ACC112 (cell line): ENCODE measurements at regions not wholly inside any gene's neighbourhood (a gene's known extent, or its start where the extent isn't known, plus 50 kb on each side); places are given as distances from the start of the nearest gene placed in this dataset.
"Not testable (repeated sequence)": the region's sequence is repeated elsewhere in the genome, so short reads cannot be mapped to it uniquely, and the experiment has no call there.

ENCODE experiments used
- H2AFZ ChIP-seq: fragments of 200-600 bp; sonication (generic); one replicate; pipeline ENCODE4 v1.6.0; 2017; ENCODE audit warnings: antibody characterized with exemption, low read length; ENCODE audit not compliant: unreplicated experiment
- H3K27ac ChIP-seq: fragments of 200-600 bp; sonication (generic); 2 replicates; pipeline ENCODE4 v1.5.1; 2014; ENCODE audit warnings: low read depth, mild to moderate bottlenecking, antibody characterized with exemption, low read length, moderate library complexity
- H3K27me3 ChIP-seq: fragments of 200-600 bp; sonication (generic); 2 replicates; pipeline ENCODE4 v1.6.1; 2014; ENCODE audit warnings: mild to moderate bottlenecking, antibody characterized with exemption, low read length, moderate library complexity, mixed read lengths; ENCODE audit not compliant: insufficient read depth
- H3K36me3 ChIP-seq: fragments of 200-600 bp; sonication (generic); 2 replicates; pipeline ENCODE4 v1.6.1; 2016; ENCODE audit warnings: mild to moderate bottlenecking, antibody characterized with exemption, low read length, moderate library complexity, mixed read lengths; ENCODE audit not compliant: insufficient read depth
- H3K4me1 ChIP-seq: fragments of 200-600 bp; sonication (generic); one replicate; pipeline ENCODE4 v1.6.1; 2016; ENCODE audit warnings: low read length, mixed read lengths; ENCODE audit not compliant: insufficient read depth, unreplicated experiment, control insufficient read depth
- H3K4me3 ChIP-seq: fragments of 200-600 bp; sonication (generic); 2 replicates; pipeline ENCODE4 v1.5.1; 2014; ENCODE audit warnings: mild to moderate bottlenecking, low read depth, low read length
- H3K79me2 ChIP-seq: fragments of 200-600 bp; sonication (generic); one replicate; pipeline ENCODE4 v1.6.0; 2016; ENCODE audit warnings: low read length; ENCODE audit not compliant: control insufficient read depth, unreplicated experiment, insufficient read depth

- no peak overlapping the region for H3K27ac ChIP-seq
- no peak overlapping the region for H3K4me3 ChIP-seq
- peaks cover 19% of the 10 kb centered on the region for H3K4me1 ChIP-seq
- H2AFZ ChIP-seq = no peak overlapping the region
- H3K36me3 ChIP-seq = no peaks in the 10 kb centered on the region
- H3K27me3 ChIP-seq = no peaks in the 10 kb centered on the region
- H3K79me2 ChIP-seq = no peaks in the 10 kb centered on the region
Observed at GRCh38 chr2:122338000-122338399, 582.5 kb downstream of the TSN start.

GRCh38 chr2:122340246-122340645 lies 584.8 kb downstream of the TSN start:
- Histone ChIP-seq H3K4me3 (no peak overlapping the region), H3K27me3 (no peaks in the 10 kb centered on the region), H2AFZ (no peak overlapping the region), H3K79me2 (no peaks in the 10 kb centered on the region), H3K36me3 (no peaks in the 10 kb centered on the region), H3K4me1 (peaks cover 19% of the 10 kb centered on the region), H3K27ac (peak overlapping the region; percentile 88)

- no peaks in the 10 kb centered on the region for H3K27me3 ChIP-seq
- 0 out of 2 replicates have a peak overlapping the region, but pooled peaks have one; percentile 7 for H3K4me3 ChIP-seq
- H3K79me2 ChIP-seq = no peaks in the 10 kb centered on the region
- no peak overlapping the region for H2AFZ ChIP-seq
- peak overlapping the region; percentile 88 for H3K27ac ChIP-seq
- no peaks in the 10 kb centered on the region for H3K36me3 ChIP-seq
- peaks cover 19% of the 10 kb centered on the region for H3K4me1 ChIP-seq
Observed at GRCh38 chr2:122341007-122341406, 585.6 kb downstream of the TSN start.

DNA sequence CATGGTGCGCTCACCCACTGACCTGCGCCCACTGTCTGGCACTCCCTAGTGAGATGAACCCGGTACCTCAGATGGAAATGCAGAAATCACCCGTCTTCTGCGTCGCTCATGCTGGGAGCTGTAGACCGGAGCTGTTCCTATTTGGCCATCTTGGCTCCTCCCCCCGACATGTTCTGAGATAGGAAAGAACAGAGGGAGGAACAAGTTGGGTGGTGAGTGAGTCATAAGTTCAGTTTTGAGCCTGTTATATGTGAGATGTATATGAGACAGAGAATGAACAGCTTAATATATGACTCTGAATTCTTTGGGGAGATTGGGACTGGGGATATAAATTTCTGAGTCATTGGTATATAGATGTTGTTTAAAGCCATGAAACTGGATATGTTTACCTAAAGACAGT lies 596.7 kb downstream of the TSN start:
- not testable (repeated sequence) for H3K4me3 ChIP-seq, H3K4me1 ChIP-seq, H2AFZ ChIP-seq, H3K27me3 ChIP-seq, H3K36me3 ChIP-seq, H3K27ac ChIP-seq, H3K79me2 ChIP-seq

DNA sequence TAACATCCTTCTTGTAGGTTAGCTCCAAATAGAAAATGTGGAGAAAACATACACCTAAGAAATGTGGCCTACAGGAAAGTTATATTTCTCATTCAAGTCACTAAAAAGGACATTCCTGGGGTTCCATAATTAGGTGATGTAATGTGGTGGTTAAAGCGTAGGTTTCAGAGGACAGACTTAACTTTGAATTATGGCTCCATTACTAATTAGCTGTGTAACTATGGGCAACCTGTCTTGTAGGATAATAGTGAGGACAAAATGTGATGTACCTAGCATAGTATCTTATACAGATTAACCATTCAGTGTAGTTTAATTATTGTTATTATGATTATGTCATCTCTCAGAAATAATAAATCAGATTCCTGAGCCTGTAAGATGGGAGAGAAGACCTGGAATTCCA lies 602.5 kb downstream of the TSN start:
- no peaks in the 10 kb centered on the region for H3K79me2 ChIP-seq
- H3K36me3 ChIP-seq = no peaks in the 10 kb centered on the region

DNA sequence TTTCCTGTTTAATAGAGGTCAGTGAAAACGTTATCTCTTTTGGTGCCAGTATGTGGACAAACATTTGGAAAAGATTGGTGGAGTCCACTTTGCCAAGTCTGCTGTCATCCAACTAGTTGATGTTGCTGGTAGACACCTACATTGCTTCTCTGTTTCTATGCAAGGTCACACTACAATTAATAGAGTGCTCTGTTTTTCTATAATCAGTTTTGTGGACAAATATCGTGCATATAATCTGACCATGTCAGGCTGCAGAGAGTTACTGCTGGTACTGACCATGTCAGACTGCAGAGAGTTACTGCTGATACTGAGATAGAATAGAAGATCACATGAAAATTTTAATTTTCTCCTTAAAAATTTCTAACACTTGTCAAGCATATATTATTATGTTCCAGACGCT lies 603.3 kb downstream of the TSN start:
- H3K4me1 ChIP-seq = no peaks in the 10 kb centered on the region

More for the DNA sequence above, 602.5 kb downstream of the TSN start:
- H2AFZ ChIP-seq = no peak overlapping the region
- H3K27me3 ChIP-seq = no peaks in the 10 kb centered on the region
- H3K4me3 ChIP-seq = no peak overlapping the region
- H3K4me1 ChIP-seq = no peaks in the 10 kb centered on the region
- H3K27ac ChIP-seq = no peak overlapping the region

GRCh38 chr2:122363885-122364284 lies 608.4 kb downstream of the TSN start:
- no peak overlapping the region for H3K4me3 ChIP-seq
- no peaks in the 10 kb centered on the region for H3K79me2 ChIP-seq
- H2AFZ ChIP-seq = no peak overlapping the region
- no peak overlapping the region for H3K27ac ChIP-seq
- H3K27me3 ChIP-seq = no peaks in the 10 kb centered on the region
- H3K36me3 ChIP-seq = no peaks in the 10 kb centered on the region
- no peaks in the 10 kb centered on the region for H3K4me1 ChIP-seq

More for the DNA sequence above, 603.3 kb downstream of the TSN start:
- Histone ChIP-seq H3K36me3 (no peaks in the 10 kb centered on the region), H3K79me2 (no peaks in the 10 kb centered on the region), H3K4me3 (no peak overlapping the region), H3K27me3 (no peaks in the 10 kb centered on the region), H3K27ac (no peak overlapping the region), H2AFZ (no peak overlapping the region)

DNA sequence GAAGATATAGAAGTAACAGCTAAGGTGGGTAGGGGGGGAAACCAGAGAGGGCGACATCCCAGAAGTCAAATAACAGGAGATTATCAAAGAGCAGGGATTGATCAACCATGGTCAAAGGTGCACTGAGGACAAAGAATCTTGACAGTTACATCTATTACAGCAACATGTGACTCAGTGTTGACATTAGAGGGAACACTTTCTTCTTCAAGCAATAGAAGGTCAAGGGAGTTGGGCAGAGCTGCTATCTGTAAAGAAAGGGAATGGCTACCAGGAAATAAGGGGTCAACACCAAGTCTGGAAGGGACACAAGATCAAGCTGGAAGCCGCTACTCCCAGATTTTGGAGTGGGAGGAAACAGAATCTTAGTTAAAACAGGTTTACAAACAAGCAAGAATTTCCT lies 611.0 kb downstream of the TSN start:
- Histone ChIP-seq H2AFZ (no peak overlapping the region), H3K36me3 (no peaks in the 10 kb centered on the region), H3K4me3 (no peak overlapping the region), H3K27me3 (no peaks in the 10 kb centered on the region), H3K79me2 (no peaks in the 10 kb centered on the region), H3K27ac (no peak overlapping the region), H3K4me1 (no peaks in the 10 kb centered on the region)

DNA sequence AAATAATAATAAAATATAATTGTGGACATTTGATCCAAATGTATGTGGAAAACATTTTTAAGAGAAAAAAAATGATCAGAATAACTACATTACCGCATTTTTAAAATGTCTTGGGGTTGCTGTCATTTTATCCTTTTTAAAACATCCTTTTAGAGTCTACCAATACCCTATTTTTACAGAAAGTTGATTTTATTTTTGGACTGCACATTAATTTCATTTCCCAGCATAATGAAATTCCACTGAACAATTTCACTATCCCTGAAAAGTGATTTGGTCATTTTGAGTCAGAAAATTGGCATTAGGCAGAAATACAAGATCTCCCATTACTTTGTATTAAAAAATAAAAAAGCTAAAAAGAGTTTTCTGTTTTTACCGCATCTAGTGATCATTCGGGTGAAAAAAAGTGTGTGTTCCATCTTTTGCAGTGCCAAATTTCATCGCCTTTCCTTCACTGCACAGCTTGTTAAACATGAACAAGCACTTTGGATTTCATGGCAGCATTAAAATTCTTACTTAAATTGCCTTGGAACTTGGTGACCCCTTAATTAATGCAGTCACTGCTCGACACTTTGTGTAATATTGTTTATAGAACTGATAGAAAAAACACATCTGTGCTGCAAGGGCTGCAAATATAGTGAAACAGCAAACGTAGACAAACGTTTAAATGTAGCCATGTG lies 611.7 kb downstream of the TSN start:
- Histone ChIP-seq H3K4me3 (no peak overlapping the region), H2AFZ (no peak overlapping the region), H3K36me3 (no peaks in the 10 kb centered on the region), H3K4me1 (no peaks in the 10 kb centered on the region), H3K27me3 (no peaks in the 10 kb centered on the region), H3K27ac (no peak overlapping the region), H3K79me2 (no peaks in the 10 kb centered on the region)

GRCh38 chr2:122367646-122368010 lies 612.2 kb downstream of the TSN start:
- H3K27ac ChIP-seq = no peak overlapping the region
- H3K4me3 ChIP-seq = no peak overlapping the region
- no peaks in the 10 kb centered on the region for H3K36me3 ChIP-seq
- H2AFZ ChIP-seq = no peak overlapping the region
- H3K79me2 ChIP-seq = no peaks in the 10 kb centered on the region
- H3K27me3 ChIP-seq = no peaks in the 10 kb centered on the region
- H3K4me1 ChIP-seq = no peaks in the 10 kb centered on the region

DNA sequence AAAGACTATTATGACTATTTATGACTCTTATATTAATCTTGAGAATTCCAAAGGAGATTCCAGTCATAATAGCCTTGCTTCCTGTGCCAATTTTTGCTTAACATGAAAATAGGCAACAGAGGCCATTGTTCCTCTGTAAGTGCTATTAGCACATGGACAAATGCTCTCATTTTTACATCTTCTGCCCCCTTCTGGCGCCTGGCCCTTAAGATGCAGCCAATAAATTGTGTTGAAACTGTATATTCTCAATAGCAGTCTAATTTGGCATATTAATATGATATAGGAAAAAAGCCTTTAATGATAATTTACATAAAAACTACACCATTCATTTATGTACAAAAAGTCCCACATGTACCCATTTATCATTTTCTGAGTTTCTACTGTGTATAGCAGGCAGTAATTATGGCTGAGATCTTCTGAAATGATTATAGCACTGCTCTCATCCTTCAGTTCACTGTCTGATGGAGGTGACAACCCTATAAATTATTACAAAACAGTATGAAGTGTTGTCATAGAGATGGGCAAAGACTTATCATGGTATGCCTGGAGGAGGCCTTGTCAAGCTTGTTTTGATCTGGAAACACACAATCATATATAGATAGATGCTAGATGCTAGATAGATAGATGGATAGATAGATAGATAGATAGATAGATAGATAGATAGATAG lies 613.3 kb downstream of the TSN start:
- H3K79me2 ChIP-seq = no peaks in the 10 kb centered on the region
- H3K4me1 ChIP-seq = no peaks in the 10 kb centered on the region
- H3K4me3 ChIP-seq = no peak overlapping the region
- H3K27ac ChIP-seq = no peak overlapping the region
- H3K27me3 ChIP-seq = no peaks in the 10 kb centered on the region
- H3K36me3 ChIP-seq = no peaks in the 10 kb centered on the region
- no peak overlapping the region for H2AFZ ChIP-seq
